GM06990 (cell line): ENCODE measurements at regions not wholly inside any gene's neighbourhood (a gene's known extent, or its start where the extent isn't known, plus 50 kb on each side); places are given as distances from the start of the nearest gene placed in this dataset.

ENCODE experiments used
- DNase-seq: peaks from one replicate; pipeline ENCODE4 v3.0.0-alpha.2; 2011; ENCODE audit not compliant: insufficient read length; ENCODE audit errors: extremely low read depth
- H3K27me3 ChIP-seq: replicated peaks from 2 replicates; pipeline ENCODE4 v1.6.0; 2011; ENCODE audit warnings: low read length; ENCODE audit not compliant: control insufficient read depth, insufficient read depth
- H3K36me3 ChIP-seq: 2 replicates; pipeline ENCODE4 v1.5.1; 2011; ENCODE audit warnings: low read length; ENCODE audit not compliant: control insufficient read depth, insufficient read depth
- H3K4me3 ChIP-seq: replicated peaks from 2 replicates; pipeline ENCODE4 v1.5.1; 2011; ENCODE audit warnings: low read depth, mild to moderate bottlenecking, control low read depth, low read length
- CTCF ChIP-seq: IDR thresholded peaks from 2 replicates; pipeline ENCODE4 v1.5.1; 2011; ENCODE audit warnings: low read length, control low read depth, mild to moderate bottlenecking, inconsistent platforms; ENCODE audit not compliant: insufficient read depth, poor library complexity, severe bottlenecking

GRCh38 chr10:69712342-69712741, 82.3 kb downstream of the FAM241B start:
- no peaks in the 10 kb centered on the region for H3K36me3 ChIP-seq
- TF ChIP-seq CTCF: no peak
- no peak for DNase-seq
- no peak overlapping the region for H3K4me3 ChIP-seq
- peaks cover 2% of the 10 kb centered on the region; the same call in 1 of the 2 replicates for H3K27me3 ChIP-seq

GRCh38 chr10:69714572-69714971, 84.5 kb downstream of the FAM241B start:
- no peak for TF ChIP-seq CTCF
- Histone ChIP-seq H3K36me3 (no peaks in the 10 kb centered on the region), H3K4me3 (no peak overlapping the region), H3K27me3 (no peaks in the 10 kb centered on the region; the same call in 1 of the 2 replicates)
- no peak for DNase-seq

DNA sequence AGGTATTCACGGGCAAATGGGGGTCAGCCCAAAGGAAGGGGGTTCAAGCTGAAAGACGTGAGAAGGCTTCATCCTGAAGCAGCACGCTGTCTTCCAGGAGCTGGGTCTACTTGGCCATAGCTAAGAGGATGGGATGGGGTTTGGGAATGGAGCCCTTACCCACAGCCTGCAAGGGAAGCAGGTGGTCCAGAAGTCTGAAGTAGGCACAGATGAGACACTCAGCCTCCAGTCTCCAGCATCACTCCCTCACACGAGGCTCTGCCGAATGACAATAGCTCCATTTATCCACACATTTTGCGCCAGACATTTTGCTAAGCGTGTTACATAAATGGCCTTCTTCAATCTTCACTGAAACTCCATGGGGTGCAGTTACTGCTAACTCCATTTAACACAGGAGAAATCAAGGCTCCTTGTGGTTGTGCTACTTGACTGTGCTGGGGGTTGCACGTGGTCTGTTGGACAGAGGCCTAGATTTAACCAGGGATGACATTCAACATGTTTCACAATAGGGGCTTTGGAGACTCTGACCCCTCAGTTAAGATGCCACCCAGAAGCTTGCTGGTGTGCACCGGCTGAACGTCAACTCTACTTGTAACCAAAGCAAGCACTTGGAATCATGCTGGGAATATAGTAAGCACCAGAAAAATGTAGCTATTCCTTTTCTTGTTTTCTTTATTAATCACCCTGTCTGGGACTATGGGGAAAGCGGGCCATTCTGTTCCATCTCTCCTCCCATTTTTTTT, 85.3 kb downstream of the FAM241B start:
- Histone ChIP-seq H3K4me3 (no peak overlapping the region), H3K27me3 (no peaks in the 10 kb centered on the region; the same call in 1 of the 2 replicates), H3K36me3 (no peaks in the 10 kb centered on the region)
- DNase-seq: no peak
- no peak for TF ChIP-seq CTCF

GRCh38 chr10:69715899-69716606, 85.7 kb upstream of the COL13A1 start:
- H3K27me3 ChIP-seq: no peaks in the 10 kb centered on the region; the same call in 1 of the 2 replicates
- H3K4me3 ChIP-seq: no peak overlapping the region
- no peak for TF ChIP-seq CTCF
- no peaks in the 10 kb centered on the region for H3K36me3 ChIP-seq
- no peak for DNase-seq

DNA sequence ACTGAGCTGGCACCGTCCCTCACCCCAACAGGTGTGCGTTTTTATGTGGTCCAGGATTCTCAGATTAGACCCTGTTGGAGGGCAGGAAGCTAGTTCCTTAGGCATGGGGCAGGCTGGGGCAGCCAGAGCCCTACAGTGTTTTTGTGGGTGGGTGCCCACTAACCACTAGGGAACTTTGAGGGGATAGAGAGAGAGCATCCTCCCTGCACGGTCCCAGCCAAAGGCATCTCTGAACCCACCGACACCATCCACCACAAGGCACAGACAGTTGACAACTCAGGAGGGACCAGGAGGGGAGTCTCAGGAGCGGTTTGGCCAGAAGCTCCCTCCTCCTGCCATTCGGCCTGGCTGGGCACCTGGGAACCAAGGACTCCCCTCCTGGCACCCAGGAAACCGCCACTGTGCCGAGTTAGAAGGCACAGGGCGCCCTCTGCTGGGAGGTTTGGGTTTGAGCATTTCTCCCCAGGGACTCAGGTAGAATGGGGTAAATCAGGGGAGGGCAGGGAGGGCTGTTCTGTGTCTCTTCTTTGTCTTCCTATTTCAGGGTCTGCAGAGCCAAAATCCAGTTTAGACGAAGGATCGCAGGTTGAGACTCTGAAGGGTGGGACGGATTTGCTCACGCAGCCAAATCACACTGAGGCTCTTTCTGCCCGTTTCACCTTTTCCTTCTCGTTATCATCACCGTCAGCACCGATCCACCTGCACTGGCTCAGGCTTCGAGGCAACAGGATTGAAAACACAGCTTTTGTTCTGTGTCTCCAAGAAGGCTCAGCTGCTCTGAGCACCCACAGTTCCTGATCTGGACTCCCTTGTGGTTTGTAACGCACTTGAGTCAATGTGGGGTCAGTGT, 84.8 kb upstream of the COL13A1 start:
- H3K27me3 ChIP-seq: no peaks in the 10 kb centered on the region; the same call in 1 of the 2 replicates
- H3K36me3 ChIP-seq: no peaks in the 10 kb centered on the region
- DNase-seq: no peak
- H3K4me3 ChIP-seq: no peak overlapping the region
- peak; percentile 78 for TF ChIP-seq CTCF
